ENCODE measurements at regions not wholly inside any gene's neighbourhood (a gene's known extent, or its start where the extent isn't known, plus 50 kb on each side); places are given as distances from the start of the nearest gene placed in this dataset.

- peaks cover 6% of the 10 kb centered on the region for H3K4me1 ChIP-seq (ENCODE audit: insufficient read depth, low read length, poor library complexity, severe bottlenecking)
- H3K9me3 ChIP-seq (ENCODE audit: low read depth, low read length, poor library complexity, severe bottlenecking) = no peaks in the 10 kb centered on the region
- intact Hi-C loops (cut with micrococcal nuclease; ENCODE audit: unreplicated experiment) = loop anchor here (2.0 to 5.0 kb wide), 3 partner anchors 87 to 331 kb away; no protein-coding TSS in a partner anchor
- no peaks in the 10 kb centered on the region for H3K36me3 ChIP-seq (ENCODE audit: insufficient read depth, low read length, poor library complexity, severe bottlenecking)
- peak; percentile 91 for DNase-seq (ENCODE audit: low spot score)
- peak overlapping the region; percentile 70 for H3K4me3 ChIP-seq (ENCODE audit: low read depth, low read length, poor library complexity, severe bottlenecking)
- BruUV-seq (replicated peaks) = no TSS peak
- ChIA-PET POLR2A (ENCODE audit: low non-redundant PET) (interaction anchor here (0.6 kb wide), 1 partner anchor 105 kb away, joined by 3 read pairs; no protein-coding TSS in a partner anchor), CTCF (interaction anchor here (0.6 to 4.2 kb wide), 4 partner anchors 21 to 331 kb away, joined by 3 to 35 read pairs (median 6); no protein-coding TSS in a partner anchor)
- peaks cover 16% of the 10 kb centered on the region for H3K27me3 ChIP-seq (replicated peaks; ENCODE audit: insufficient read depth, low read depth, low read length, poor library complexity)
- H3K27ac ChIP-seq (ENCODE audit: low read depth, low read length, poor library complexity, severe bottlenecking) = no peak overlapping the region
- TF ChIP-seq CTCF (conservative IDR thresholded peaks at IDR 0.05; ENCODE audit: low read depth, low read length) (no peak), EZH2 (IDR thresholded peaks at IDR 0.05; ENCODE audit: borderline replicate concordance, low read depth, low read length, poor library complexity, severe bottlenecking) (no peak)
Observed at GRCh38 chr2:134119713-134120405, 134.0 kb upstream of the MGAT5 start.

GRCh38 chr2:134120406-134120732 is 133.5 kb upstream of the MGAT5 start:
- Histone ChIP-seq H3K27ac (ENCODE audit: low read depth, low read length, poor library complexity, severe bottlenecking) (peak overlapping the region; percentile 56), H3K4me1 (ENCODE audit: insufficient read depth, low read length, poor library complexity, severe bottlenecking) (peaks cover 6% of the 10 kb centered on the region), H3K36me3 (ENCODE audit: insufficient read depth, low read length, poor library complexity, severe bottlenecking) (no peaks in the 10 kb centered on the region), H3K27me3 (replicated peaks; ENCODE audit: insufficient read depth, low read depth, low read length, poor library complexity) (peaks cover 16% of the 10 kb centered on the region), H3K4me3 (ENCODE audit: low read depth, low read length, poor library complexity, severe bottlenecking) (peak overlapping the region; percentile 70), H3K9me3 (ENCODE audit: low read depth, low read length, poor library complexity, severe bottlenecking) (no peaks in the 10 kb centered on the region)
- BruUV-seq (replicated peaks) = no TSS peak
- ChIA-PET CTCF (interaction anchor here (0.6 to 4.2 kb wide), 3 partner anchors 66 to 331 kb away, joined by 4 to 35 read pairs (median 7); no protein-coding TSS in a partner anchor), POLR2A (ENCODE audit: low non-redundant PET) (no interaction called here)
- TF ChIP-seq EZH2 (IDR thresholded peaks at IDR 0.05; ENCODE audit: borderline replicate concordance, low read depth, low read length, poor library complexity, severe bottlenecking) (no peak), CTCF (conservative IDR thresholded peaks at IDR 0.05; ENCODE audit: low read depth, low read length) (no peak)
- intact Hi-C loops (cut with micrococcal nuclease; ENCODE audit: unreplicated experiment) = no loop called here
- DNase-seq (ENCODE audit: low spot score) = no peak

GRCh38 chr2:134120733-134121630 is 132.9 kb upstream of the MGAT5 start:
- Histone ChIP-seq H3K27me3 (replicated peaks; ENCODE audit: insufficient read depth, low read depth, low read length, poor library complexity) (peaks cover 16% of the 10 kb centered on the region), H3K36me3 (ENCODE audit: insufficient read depth, low read length, poor library complexity, severe bottlenecking) (no peaks in the 10 kb centered on the region), H3K27ac (ENCODE audit: low read depth, low read length, poor library complexity, severe bottlenecking) (peak overlapping the region; percentile 56), H3K9me3 (ENCODE audit: low read depth, low read length, poor library complexity, severe bottlenecking) (no peaks in the 10 kb centered on the region), H3K4me1 (ENCODE audit: insufficient read depth, low read length, poor library complexity, severe bottlenecking) (peaks cover 6% of the 10 kb centered on the region), H3K4me3 (ENCODE audit: low read depth, low read length, poor library complexity, severe bottlenecking) (peak overlapping the region; percentile 70)
- TF ChIP-seq EZH2 (IDR thresholded peaks at IDR 0.05; ENCODE audit: borderline replicate concordance, low read depth, low read length, poor library complexity, severe bottlenecking) (peak; percentile 44), CTCF (conservative IDR thresholded peaks at IDR 0.05; ENCODE audit: low read depth, low read length) (no peak)
- intact Hi-C loops (cut with micrococcal nuclease; ENCODE audit: unreplicated experiment) = no loop called here
- ChIA-PET POLR2A (ENCODE audit: low non-redundant PET) (no interaction called here), CTCF (interaction anchor here (4.2 kb wide), 1 partner anchor 291 kb away, joined by 35 read pairs; no protein-coding TSS in a partner anchor)
- DNase-seq (ENCODE audit: low spot score) = peak; percentile 52
- BruUV-seq (replicated peaks) = no TSS peak

Data from A673 (cell line).